ENCODE measurements at regions not wholly inside any gene's neighbourhood (a gene's known extent, or its start where the extent isn't known, plus 50 kb on each side); places are given as distances from the start of the nearest gene placed in this dataset.
"Not testable (repeated sequence)": the region's sequence is repeated elsewhere in the genome, so short reads cannot be mapped to it uniquely, and the experiment has no call there.

- no peak overlapping the region for H3K4me3 ChIP-seq (ENCODE audit: low read depth, low read length)
- TF ChIP-seq, protein P1, sequence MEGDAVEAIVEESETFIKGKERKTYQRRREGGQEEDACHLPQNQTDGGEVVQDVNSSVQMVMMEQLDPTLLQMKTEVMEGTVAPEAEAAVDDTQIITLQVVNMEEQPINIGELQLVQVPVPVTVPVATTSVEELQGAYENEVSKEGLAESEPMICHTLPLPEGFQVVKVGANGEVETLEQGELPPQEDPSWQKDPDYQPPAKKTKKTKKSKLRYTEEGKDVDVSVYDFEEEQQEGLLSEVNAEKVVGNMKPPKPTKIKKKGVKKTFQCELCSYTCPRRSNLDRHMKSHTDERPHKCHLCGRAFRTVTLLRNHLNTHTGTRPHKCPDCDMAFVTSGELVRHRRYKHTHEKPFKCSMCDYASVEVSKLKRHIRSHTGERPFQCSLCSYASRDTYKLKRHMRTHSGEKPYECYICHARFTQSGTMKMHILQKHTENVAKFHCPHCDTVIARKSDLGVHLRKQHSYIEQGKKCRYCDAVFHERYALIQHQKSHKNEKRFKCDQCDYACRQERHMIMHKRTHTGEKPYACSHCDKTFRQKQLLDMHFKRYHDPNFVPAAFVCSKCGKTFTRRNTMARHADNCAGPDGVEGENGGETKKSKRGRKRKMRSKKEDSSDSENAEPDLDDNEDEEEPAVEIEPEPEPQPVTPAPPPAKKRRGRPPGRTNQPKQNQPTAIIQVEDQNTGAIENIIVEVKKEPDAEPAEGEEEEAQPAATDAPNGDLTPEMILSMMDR (conservative IDR thresholded peaks at IDR 0.05; ENCODE audit: low read depth, low read length), result no peak
- DNase-seq (ENCODE audit: low read depth), result no peak
These were observed 73.1 kb upstream of the TERB2 start for GRCh38 chr15:44883199-44883877.

DNA sequence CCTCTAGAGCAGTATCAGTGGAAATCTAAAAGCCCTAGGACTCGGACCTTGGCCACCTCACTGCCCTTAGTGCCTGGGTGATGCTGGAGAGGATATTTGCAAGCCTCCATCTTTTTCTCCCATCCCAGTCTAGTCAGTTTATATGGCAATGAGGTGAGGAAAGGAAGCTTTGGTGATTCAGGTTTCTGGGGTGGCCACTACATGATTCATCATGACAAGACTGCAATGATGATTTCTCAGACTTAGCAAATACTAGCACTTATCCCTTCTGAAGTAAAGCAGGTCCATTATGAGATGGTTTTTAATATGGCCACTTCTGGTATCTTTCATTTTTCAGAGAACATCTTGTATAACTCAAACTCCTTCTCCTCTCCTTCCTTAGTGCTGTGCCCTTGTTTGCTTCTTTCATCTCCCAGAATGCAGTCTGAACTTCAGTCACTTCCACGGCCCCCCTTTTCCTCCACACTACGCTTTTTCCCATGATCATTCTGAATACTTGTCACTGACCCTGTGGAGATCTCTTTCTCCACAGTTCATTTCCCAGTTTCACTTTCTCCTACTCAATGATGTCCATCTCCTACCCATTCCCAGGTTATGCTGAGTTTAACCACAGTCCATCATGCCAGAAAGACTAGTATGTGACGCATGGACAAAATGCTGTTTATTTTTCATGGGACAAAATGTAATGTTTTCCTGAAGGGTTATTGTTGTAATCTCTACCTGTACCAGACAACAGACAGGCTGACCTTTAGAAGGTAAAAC lies 57.4 kb upstream of the TERB2 start:
- not testable (repeated sequence) for H3K4me3 ChIP-seq (ENCODE audit: low read depth, low read length); DNase-seq (ENCODE audit: low read depth)

DNA sequence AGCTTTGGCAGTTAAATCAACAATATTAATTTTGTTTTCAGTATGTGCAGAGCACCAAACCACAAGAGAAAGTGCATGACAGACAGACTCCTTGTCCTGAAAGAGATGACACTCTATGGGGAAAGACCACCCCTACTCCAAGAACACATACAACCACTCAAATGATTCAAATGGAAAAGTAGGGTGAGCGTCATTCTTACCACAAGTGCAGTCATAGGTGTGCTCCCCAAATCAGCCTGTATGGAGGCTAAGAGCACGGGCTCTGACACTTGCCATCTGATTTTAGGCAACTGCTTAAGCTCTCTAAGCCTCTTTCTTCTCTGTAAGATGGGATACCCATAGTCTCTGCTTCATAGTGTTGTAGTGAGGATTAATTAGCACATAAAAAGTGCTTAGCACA lies 56.7 kb upstream of the TERB2 start:
- not testable (repeated sequence) for DNase-seq (ENCODE audit: low read depth); H3K4me3 ChIP-seq (ENCODE audit: low read depth, low read length)

DNA sequence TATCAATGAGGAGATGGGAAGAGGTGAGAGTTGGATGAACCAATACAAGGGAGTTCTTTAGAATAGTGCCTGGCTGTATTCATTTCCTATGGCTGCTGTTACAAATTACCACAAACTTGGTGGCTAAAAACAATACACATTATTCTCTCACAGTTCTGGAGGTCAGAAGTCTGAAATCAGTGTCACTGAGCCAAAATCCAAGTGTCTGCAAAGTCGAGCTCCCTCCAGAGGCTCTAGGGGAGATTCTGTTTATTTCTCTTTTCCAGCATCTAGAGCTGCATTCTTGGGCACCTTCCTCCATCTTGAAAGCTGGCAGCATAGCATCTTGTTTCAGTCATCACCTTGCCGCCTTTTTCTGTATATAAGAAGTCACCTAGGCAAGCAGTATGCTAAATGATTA lies 55.7 kb upstream of the TERB2 start:
- H3K4me3 ChIP-seq (ENCODE audit: low read depth, low read length); DNase-seq (ENCODE audit: low read depth): not testable (repeated sequence)

DNA sequence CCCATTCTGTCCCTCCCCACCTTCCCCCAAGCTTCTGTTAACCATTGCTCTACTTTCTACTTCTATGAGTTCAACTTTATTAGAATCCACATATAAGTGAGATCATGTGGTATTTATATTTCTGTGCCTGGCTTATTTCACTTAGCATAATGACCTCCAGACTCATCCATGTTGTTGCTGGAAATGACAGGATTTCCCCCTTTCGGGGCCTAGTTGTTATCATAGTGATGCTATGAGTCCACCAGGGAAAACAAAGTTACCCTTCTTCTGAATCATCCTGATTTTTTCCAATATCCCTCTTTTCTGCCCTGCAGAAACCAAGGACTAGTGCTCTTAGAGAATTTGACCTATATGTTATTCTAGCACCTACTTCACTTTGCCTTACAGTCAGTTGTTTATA lies 53.2 kb upstream of the TERB2 start:
- not testable (repeated sequence) for H3K4me3 ChIP-seq (ENCODE audit: low read depth, low read length); DNase-seq (ENCODE audit: low read depth)

GRCh38 chr15:44904651-44905340 lies 51.7 kb upstream of the TERB2 start:
- not testable (repeated sequence) for H3K4me3 ChIP-seq (ENCODE audit: low read depth, low read length); DNase-seq (ENCODE audit: low read depth)
